ENCODE measurements at regions not wholly inside any gene's neighbourhood (a gene's known extent, or its start where the extent isn't known, plus 50 kb on each side); places are given as distances from the start of the nearest gene placed in this dataset.
"Not testable (repeated sequence)": the region's sequence is repeated elsewhere in the genome, so short reads cannot be mapped to it uniquely, and the experiment has no call there.

- no peak for DNase-seq (ENCODE audit: low read depth, low spot score)
Measured at GRCh38 chr14:46433381-46433780, 218.2 kb downstream of the RPL10L start.

GRCh38 chr14:46432516-46432915, 219.1 kb downstream of the RPL10L start:
- DNase-seq (ENCODE audit: low read depth, low spot score), result no peak

DNA sequence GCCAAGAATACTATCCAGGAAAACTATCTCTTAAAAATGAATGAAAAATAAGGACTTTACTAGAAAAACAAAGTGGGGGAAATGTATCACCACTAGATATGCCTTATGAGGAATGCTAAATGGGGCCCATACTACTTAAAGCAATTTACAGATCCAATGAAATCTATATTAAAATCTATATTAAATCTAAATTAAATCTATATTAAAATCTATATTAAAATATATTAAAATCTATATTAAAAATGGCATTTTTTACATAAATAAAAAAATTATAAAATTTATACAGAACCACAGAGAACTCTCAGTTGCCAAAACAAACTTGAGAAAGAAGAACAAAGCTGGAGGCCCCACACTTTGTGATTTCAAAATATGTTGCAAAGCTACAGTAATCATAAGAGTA, 234.5 kb downstream of the RPL10L start:
- DNase-seq (ENCODE audit: low read depth, low spot score), result no peak

DNA sequence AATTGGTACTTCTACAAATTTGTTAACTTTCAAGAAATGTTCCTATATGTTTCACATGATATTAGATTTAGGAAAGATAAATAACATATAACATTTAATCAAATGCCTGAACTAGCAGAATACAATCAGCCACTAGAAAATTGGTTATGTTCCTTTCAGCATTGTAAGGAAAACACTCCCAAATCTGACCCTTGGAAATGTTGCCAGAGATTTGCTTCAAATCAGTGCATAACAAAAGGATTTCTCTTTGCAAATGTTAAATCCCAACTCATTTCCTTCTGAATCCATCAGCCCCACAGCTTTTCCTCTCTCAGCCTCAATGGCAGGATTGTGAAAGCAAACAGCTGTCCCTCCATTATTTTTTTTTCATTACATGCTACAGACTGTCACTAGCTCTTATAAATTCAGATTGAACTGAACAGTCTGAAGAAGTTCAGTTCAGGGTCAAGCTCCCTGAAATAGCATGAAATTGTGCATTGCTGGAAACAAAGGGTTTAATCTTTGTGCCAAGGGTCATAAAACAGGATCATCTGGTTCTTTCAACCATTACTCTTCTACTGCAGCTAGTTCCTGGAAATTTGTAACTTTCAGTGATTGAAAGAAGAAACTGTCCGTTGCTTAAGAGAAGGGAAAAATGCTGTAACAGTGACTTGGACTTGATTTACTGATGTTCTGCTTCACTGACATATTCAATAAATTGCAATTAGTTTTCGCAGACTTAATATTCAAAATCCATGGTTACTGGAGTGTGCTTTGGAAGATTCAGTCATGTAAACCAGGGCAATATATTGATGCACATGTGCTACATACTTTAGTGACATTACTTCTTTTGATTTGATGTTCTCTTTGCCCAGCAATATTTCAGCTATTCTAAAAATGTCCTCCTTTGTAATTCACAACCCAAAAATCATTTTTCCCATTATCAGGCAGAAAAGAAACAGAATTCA, 246.4 kb downstream of the RPL10L start:
- DNase-seq (ENCODE audit: low read depth, low spot score), result no peak

DNA sequence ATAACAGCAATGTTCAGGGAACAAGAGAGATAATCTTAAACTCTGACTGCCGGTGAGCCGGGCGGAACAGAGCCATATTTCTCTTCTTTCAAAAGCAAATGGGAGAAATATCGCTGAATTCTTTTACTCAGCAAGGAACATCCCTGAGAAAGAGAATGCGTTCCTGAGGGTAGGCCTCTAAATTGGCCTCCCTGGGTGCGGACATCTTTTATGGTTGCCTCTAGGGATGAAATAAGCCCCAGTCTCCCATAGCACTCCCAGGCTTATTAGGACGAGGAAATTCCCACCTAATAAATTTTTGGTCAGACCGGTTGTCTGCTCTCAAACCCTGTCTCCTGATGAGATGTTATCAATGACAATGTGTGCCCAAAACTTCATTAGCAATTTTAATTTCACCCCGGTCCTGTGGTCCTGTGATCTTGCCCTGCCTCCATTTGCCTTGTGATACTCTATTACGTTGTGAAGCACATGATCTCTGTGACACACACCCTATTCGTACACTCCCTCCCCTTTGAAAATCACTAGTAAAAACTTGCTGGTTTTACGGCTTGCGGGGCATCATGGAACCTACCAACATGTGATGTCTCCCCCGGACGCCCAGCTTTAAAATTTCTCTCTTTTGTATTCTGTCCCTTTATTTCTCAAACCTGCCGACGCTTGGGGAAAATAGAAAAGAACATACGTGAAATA, 249.4 kb downstream of the RPL10L start:
- not testable (repeated sequence) for DNase-seq (ENCODE audit: low read depth, low spot score)

DNA sequence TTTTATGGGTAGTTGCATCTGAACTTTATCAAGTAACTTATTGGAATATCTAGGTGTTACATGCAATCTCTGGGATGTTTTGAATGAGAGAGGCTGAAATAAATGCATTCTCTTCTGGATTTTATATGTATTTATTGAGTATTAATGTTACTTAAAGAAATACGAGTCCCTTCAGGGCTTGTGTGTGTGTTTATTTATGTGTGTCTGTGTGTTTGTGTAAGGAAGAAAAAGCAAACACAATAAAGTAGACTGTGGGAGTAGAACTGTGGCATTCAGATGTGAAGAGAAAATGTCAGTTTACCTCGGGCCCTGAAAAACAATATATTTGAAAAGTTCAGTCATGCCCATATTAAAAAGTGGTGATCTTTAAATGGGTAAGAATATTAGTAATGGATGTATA, 250.5 kb downstream of the RPL10L start:
- no peak for DNase-seq (ENCODE audit: low read depth, low spot score)

DNA sequence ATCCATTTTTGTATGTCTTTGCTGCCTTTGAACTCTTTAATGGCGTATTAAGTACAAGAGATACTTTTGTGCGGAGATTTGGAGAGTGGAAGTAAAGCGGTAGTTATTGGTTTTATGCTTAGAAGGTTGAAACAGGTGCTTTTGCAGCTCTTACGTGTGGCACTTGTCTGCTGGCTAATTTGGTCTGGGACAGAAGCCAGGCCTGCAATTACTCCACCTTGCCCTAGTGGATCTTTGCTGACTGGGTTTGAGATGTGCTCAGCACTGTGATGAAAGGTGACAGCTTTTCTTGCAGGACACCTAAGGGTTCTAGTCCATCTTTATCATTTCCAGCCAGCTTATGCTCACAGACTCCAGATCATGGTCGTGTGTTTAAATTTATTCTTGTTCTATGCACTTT, 252.5 kb downstream of the RPL10L start:
- DNase-seq (ENCODE audit: low read depth, low spot score), result no peak

DNA sequence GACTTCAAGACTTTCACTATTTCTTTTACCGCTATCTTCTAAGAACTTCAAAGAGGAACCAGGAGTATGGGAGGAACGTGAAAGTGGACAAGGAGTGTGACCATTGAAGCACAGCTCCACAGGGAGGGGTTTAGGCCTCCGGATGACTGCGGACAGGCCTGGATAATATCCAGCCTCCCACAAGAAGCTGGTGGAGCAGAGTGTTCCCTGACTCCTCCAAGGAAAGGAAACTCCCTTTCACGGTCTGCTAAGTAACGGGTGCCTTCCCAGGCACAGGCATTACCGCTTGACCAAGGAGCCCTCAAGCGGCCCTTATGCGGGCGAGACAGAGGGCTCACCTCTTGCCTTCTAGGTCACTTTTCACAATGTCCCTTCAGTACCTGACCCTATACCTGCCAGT, 267.0 kb downstream of the RPL10L start:
- no peak for DNase-seq (ENCODE audit: low read depth, low spot score)

- DNase-seq (ENCODE audit: low read depth, low spot score), result no peak
Measured at GRCh38 chr14:46381674-46382073, 269.9 kb downstream of the RPL10L start.

- DNase-seq (ENCODE audit: low read depth, low spot score), result no peak
Measured at GRCh38 chr14:46378248-46378647, 273.3 kb downstream of the RPL10L start.

GRCh38 chr14:46377305-46377704, 274.3 kb downstream of the RPL10L start:
- DNase-seq (ENCODE audit: low read depth, low spot score), result no peak

GRCh38 chr14:46369391-46369790, 282.2 kb downstream of the RPL10L start:
- no peak for DNase-seq (ENCODE audit: low read depth, low spot score)

DNA sequence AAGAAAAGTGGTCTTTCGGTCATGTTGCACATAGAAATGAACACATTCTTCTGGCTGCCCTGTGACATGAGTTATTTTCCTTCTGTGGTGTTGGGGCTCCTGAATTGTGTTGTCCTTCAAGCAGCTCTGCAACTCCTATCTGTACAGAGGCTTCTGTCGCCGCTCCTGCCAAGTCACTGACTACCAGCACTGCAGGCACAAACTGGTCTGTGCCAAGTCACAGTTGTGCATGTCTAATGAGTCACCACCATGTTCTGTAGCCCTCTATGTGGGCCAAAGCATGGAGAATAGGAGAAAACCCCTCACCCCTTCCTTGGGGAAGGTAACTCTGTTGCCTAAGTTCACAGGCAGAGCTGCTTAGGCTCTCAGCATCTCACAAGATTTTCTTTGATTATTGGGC, 283.3 kb downstream of the RPL10L start:
- DNase-seq (ENCODE audit: low read depth, low spot score), result no peak

GRCh38 chr14:46352844-46353243, 298.7 kb downstream of the RPL10L start:
- DNase-seq (ENCODE audit: low read depth, low spot score), result no peak

DNA sequence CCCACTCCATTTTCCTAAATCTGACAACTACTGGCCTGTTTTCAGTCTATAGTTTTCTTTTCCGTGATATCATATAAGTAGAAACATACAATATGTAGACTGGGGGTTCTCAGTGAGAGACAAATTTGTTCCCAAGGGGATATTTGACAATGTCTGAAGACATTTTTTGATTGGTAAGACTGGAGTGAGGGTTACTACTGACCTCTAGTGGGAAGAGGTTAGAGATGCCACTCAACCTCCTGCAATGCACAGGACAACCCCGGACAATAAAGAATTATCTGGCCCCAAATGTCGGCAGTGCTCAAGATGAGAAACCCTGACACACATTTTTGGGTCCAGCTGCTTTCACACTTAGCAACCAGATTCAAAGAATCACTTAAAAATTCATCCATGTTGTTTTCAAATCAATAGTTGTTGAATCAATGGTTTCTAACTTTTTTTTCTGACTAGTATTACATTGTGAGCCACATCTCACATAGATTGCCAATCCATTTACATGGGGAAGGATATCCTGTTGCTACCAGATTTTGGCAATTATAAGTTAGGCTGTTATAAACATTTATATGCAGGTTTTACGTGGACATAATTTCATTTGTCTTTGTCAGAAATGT, 307.1 kb downstream of the RPL10L start:
- DNase-seq (ENCODE audit: low read depth, low spot score), result no peak

- DNase-seq (ENCODE audit: low read depth, low spot score), result no peak
Measured at GRCh38 chr14:46325777-46326176, 325.8 kb downstream of the RPL10L start.

DNA sequence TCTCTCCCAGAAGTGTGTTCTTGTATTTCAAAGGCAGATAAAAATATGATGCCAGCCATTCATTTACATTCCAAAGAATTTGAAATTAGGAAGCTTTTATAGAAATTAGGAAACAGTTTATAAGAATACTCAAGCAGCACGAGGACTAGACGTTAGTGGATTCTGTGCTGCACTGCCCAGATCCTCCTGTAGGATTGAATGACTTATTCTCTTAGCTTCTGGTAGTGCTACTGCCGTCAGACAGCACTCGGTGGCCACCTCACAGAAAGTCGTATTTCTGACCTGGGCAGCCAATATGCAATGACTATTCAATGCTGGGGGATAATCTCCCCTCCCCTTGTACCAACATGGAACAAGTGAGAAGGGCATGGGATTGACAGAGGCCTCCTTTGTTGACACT, 326.4 kb downstream of the RPL10L start:
- no peak for DNase-seq (ENCODE audit: low read depth, low spot score)

DNA sequence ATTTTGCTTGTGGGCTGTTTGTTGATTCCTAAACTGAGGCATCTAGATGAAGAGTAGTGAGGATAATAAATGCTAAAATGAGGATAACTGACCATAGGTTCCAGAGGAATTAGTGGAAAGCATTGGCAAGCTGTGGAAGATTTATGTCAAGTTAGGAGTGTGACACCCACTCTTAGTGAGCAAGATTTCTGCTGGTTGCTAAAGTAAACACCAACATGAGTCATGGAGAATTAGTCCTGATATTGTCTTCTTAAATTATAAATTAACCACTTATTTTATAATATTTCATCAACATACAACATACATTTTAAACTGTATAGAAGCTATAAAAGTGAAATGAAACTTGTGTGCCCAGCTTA, 328.2 kb downstream of the RPL10L start:
- no peak for DNase-seq (ENCODE audit: low read depth, low spot score)

GRCh38 chr14:46322730-46323403, 328.7 kb downstream of the RPL10L start:
- no peak for DNase-seq (ENCODE audit: low read depth, low spot score)

- no peak for DNase-seq (ENCODE audit: low read depth, low spot score)
Measured at GRCh38 chr14:46322076-46322475, 329.5 kb downstream of the RPL10L start.

GRCh38 chr14:46306267-46306666, 345.3 kb downstream of the RPL10L start:
- no peak for DNase-seq (ENCODE audit: low read depth, low spot score)

GRCh38 chr14:46300765-46301164, 350.8 kb downstream of the RPL10L start:
- no peak for DNase-seq (ENCODE audit: low read depth, low spot score)

Data from smooth muscle cell of the brain vasculature (primary cell).